EL (cell line): ENCODE measurements at regions not wholly inside any gene's neighbourhood (a gene's known extent, or its start where the extent isn't known, plus 50 kb on each side); places are given as distances from the start of the nearest gene placed in this dataset.

Source experiments
- DNase-seq: peaks from one replicate; pipeline ENCODE4 v3.0.0-alpha.2; 2016

- peak; percentile 99 for DNase-seq
These were observed 171.0 kb upstream of the UMPS start for GRCh38 chr3:124558991-124559845.

GRCh38 chr3:124559846-124560574 lies 170.2 kb upstream of the UMPS start:
- DNase-seq, result peak; percentile 79

- DNase-seq, result no peak
These were observed 169.5 kb upstream of the UMPS start for GRCh38 chr3:124560666-124561215.

- DNase-seq, result no peak
These were observed 167.5 kb upstream of the UMPS start for GRCh38 chr3:124562769-124563168.

- no peak for DNase-seq
These were observed 166.9 kb upstream of the UMPS start for GRCh38 chr3:124563376-124563775.

GRCh38 chr3:124565013-124565412 lies 165.2 kb upstream of the UMPS start:
- peak; percentile 74 for DNase-seq

- no peak for DNase-seq
These were observed 164.7 kb upstream of the UMPS start for GRCh38 chr3:124565551-124565950.

- DNase-seq, result no peak
These were observed 163.6 kb upstream of the UMPS start for GRCh38 chr3:124566701-124567100.

- DNase-seq, result no peak
These were observed 163.1 kb upstream of the UMPS start for GRCh38 chr3:124567179-124567578.

GRCh38 chr3:124569761-124570160 lies 160.5 kb upstream of the UMPS start:
- DNase-seq, result no peak

GRCh38 chr3:124570232-124570631 lies 160.0 kb upstream of the UMPS start:
- DNase-seq, result no peak

- DNase-seq, result no peak
These were observed 157.3 kb upstream of the UMPS start for GRCh38 chr3:124572851-124573405.

- DNase-seq, result no peak
These were observed 156.2 kb upstream of the UMPS start for GRCh38 chr3:124574012-124574411.

GRCh38 chr3:124576565-124577493 lies 153.4 kb upstream of the UMPS start:
- DNase-seq, result no peak

GRCh38 chr3:124577494-124578167 lies 152.6 kb upstream of the UMPS start:
- no peak for DNase-seq

- DNase-seq, result no peak
These were observed 150.6 kb upstream of the UMPS start for GRCh38 chr3:124579641-124580040.

- DNase-seq, result no peak
These were observed 148.1 kb upstream of the UMPS start for GRCh38 chr3:124582196-124582595.

GRCh38 chr3:124582621-124583395 lies 147.4 kb upstream of the UMPS start:
- DNase-seq, result no peak

- DNase-seq, result no peak
These were observed 146.1 kb upstream of the UMPS start for GRCh38 chr3:124584245-124584551.

- DNase-seq, result peak; percentile 65
These were observed 145.5 kb upstream of the UMPS start for GRCh38 chr3:124584552-124585391.
